ENCODE measurements at regions not wholly inside any gene's neighbourhood (a gene's known extent, or its start where the extent isn't known, plus 50 kb on each side); places are given as distances from the start of the nearest gene placed in this dataset.

- Histone ChIP-seq H3K27me3 (ENCODE audit: control insufficient read depth, insufficient read depth) (no peaks in the 10 kb centered on the region), H3K4me3 (ENCODE audit: low read length) (no peak overlapping the region), H3K27ac (ENCODE audit: low read length) (no peak overlapping the region), H3K4me1 (ENCODE audit: control insufficient read depth, insufficient read depth, low read length) (peaks cover 3% of the 10 kb centered on the region), H3K9me3 (ENCODE audit: control insufficient read depth, low read length) (no peaks in the 10 kb centered on the region)
- no peak for ATAC-seq
- intact Hi-C loops (cut with DNase I), result no loop called here
- DNase-seq, result no peak
- WGBS, result 93% methylated on average over 4 of the region's 4 CpGs
Observed at GRCh38 chr2:19201911-19202462, 156.4 kb downstream of the OSR1 start.

DNA sequence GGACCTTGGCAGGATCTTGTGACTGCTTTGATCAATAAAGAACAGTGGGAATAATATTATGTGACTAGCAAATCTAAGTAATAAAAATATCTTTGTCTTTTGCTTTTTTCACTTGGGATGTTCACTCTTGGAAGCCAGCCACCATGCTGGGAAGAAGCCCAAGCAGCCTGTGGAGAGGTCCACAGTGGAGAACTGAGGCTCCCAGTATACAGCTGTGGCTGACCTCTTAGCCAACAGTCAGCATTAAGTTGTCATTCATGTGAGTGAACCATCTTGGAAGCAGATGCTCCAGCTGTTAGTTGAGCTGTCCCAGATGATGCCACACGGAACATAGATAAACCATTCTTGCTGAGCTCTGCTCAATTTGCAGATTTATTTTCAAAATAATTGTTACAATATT is 160.0 kb downstream of the OSR1 start:
- WGBS, result 50% methylated on average over 1 of the region's 1 CpG
- ATAC-seq (no peak), DNase-seq (peak in 1 of 3 donors; percentile 39)
- Histone ChIP-seq H3K4me1 (ENCODE audit: control insufficient read depth, insufficient read depth, low read length) (no peaks in the 10 kb centered on the region), H3K9me3 (ENCODE audit: control insufficient read depth, low read length) (no peaks in the 10 kb centered on the region), H3K4me3 (ENCODE audit: low read length) (no peak overlapping the region), H3K27ac (ENCODE audit: low read length) (no peak overlapping the region), H3K27me3 (ENCODE audit: control insufficient read depth, insufficient read depth) (no peaks in the 10 kb centered on the region)
- intact Hi-C loops (cut with DNase I), result no loop called here

GRCh38 chr2:19195661-19196060 is 162.8 kb downstream of the OSR1 start:
- Histone ChIP-seq H3K4me3 (ENCODE audit: low read length) (no peak overlapping the region), H3K27me3 (ENCODE audit: control insufficient read depth, insufficient read depth) (no peaks in the 10 kb centered on the region), H3K9me3 (ENCODE audit: control insufficient read depth, low read length) (no peaks in the 10 kb centered on the region), H3K4me1 (ENCODE audit: control insufficient read depth, insufficient read depth, low read length) (no peaks in the 10 kb centered on the region), H3K27ac (ENCODE audit: low read length) (no peak overlapping the region)
- ATAC-seq, result no peak
- no peak for DNase-seq
- intact Hi-C loops (cut with DNase I), result no loop called here
- WGBS, result 61% methylated on average over 1 of the region's 1 CpG

DNA sequence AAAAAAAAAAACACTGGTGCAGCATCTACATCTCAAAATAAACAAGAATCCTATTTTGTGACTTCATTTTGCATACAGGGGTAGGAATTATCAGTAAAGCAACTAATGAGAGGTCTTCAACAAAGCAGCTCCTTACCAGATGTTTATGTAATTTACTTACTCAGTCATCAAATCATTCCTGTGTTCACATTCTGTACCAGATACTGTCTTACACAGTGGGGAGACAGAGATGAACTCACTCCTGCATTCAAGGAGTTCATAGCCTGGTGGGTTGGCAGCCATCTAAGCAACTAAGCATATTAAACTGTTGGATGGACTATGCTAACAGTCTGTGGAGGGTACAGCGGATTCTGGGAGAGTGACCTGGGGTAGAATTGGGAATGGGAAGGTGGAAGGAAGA is 169.0 kb downstream of the OSR1 start:
- WGBS, result 96% methylated on average over 1 of the region's 1 CpG
- Histone ChIP-seq H3K27ac (ENCODE audit: low read length) (no peak overlapping the region), H3K4me1 (ENCODE audit: control insufficient read depth, insufficient read depth, low read length) (no peaks in the 10 kb centered on the region), H3K9me3 (ENCODE audit: control insufficient read depth, low read length) (no peaks in the 10 kb centered on the region), H3K27me3 (ENCODE audit: control insufficient read depth, insufficient read depth) (no peaks in the 10 kb centered on the region), H3K4me3 (ENCODE audit: low read length) (no peak overlapping the region)
- intact Hi-C loops (cut with DNase I), result no loop called here
- no peak for DNase-seq
- ATAC-seq, result no peak

DNA sequence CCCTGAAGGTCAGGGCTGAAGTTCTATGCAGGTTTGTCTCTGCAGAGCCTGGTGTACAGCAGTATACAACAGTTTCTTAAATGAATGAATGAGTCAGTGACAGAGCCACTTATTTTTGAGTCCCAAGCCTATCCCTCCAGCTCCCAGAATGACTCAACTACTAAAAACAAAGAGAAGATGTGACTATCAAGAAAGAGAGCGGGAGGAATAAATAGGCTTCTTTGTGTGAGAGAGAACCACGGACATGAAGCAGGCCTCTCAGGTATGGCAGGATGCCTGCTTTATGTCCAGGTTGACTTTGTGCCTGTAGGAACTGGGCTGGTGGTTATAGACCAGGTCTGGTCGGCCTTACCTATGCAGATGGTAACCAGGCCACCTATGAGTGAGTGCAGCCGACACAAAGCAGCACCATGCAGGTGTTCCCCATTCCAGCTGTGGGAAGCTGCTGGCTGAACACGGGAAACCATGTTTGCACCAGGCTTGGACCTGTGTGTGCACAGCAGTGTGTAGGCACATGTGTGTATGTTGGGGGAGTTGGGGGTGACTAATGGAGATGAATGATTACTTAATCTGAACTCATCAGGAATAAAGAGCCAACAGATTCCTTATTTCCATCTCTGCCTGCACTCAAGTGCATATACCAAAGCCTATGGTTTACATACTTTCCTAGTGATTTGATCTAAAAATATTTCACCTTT is 171.0 kb downstream of the OSR1 start:
- H3K27ac ChIP-seq (ENCODE audit: low read length), result no peak overlapping the region
- H3K9me3 ChIP-seq (ENCODE audit: control insufficient read depth, low read length), result no peaks in the 10 kb centered on the region
- WGBS, result 86% methylated on average over 5 of the region's 5 CpGs
- no peaks in the 10 kb centered on the region for H3K4me1 ChIP-seq (ENCODE audit: control insufficient read depth, insufficient read depth, low read length)
- no peak overlapping the region for H3K4me3 ChIP-seq (ENCODE audit: low read length)
- ATAC-seq, result no peak
- H3K27me3 ChIP-seq (ENCODE audit: control insufficient read depth, insufficient read depth), result no peaks in the 10 kb centered on the region
- intact Hi-C loops (cut with DNase I), result no loop called here
- no peak for DNase-seq

DNA sequence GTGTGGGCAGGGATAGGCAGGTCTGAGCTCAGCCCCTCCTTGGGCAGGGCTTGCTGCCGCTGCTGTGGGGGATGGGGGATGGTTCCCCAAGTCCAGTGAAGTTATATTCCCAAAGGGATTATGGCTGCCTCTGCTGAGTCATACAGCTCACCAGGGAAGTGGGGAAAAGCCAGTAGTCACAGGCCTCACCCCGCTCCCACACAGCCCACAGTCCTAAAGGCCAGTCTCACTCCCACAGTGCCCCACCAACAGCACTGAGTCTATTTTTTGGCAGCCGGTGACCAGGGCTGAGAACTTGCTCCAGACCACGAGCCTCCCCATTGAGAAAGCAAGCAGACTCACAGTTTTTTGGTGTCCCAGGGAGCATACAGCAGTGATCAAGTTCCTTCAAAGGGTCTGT is 173.3 kb downstream of the OSR1 start:
- no peaks in the 10 kb centered on the region for H3K27me3 ChIP-seq (ENCODE audit: control insufficient read depth, insufficient read depth)
- no peak overlapping the region for H3K4me3 ChIP-seq (ENCODE audit: low read length)
- intact Hi-C loops (cut with DNase I), result loop anchor here in 1 of 4 donors (1.0 kb wide), 1 partner anchor 42 kb away; no protein-coding TSS in a partner anchor
- no peak for DNase-seq
- WGBS, result 95% methylated on average over 4 of the region's 4 CpGs
- no peaks in the 10 kb centered on the region for H3K4me1 ChIP-seq (ENCODE audit: control insufficient read depth, insufficient read depth, low read length)
- H3K27ac ChIP-seq (ENCODE audit: low read length), result no peak overlapping the region
- H3K9me3 ChIP-seq (ENCODE audit: control insufficient read depth, low read length), result no peaks in the 10 kb centered on the region
- ATAC-seq, result no peak

- Histone ChIP-seq H3K27me3 (ENCODE audit: control insufficient read depth, insufficient read depth) (no peaks in the 10 kb centered on the region), H3K27ac (ENCODE audit: low read length) (peak overlapping the region; percentile 19), H3K9me3 (ENCODE audit: control insufficient read depth, low read length) (no peaks in the 10 kb centered on the region), H3K4me3 (ENCODE audit: low read length) (no peak overlapping the region), H3K4me1 (ENCODE audit: control insufficient read depth, insufficient read depth, low read length) (peaks cover 4% of the 10 kb centered on the region)
- WGBS, result 27% methylated on average over 2 of the region's 2 CpGs
- intact Hi-C loops (cut with DNase I), result no loop called here
- peak in 1 of 3 donors; percentile 31 for DNase-seq
- peak; percentile 94 to 96 for ATAC-seq
Observed at GRCh38 chr2:19178175-19178574, 180.2 kb downstream of the OSR1 start.

DNA sequence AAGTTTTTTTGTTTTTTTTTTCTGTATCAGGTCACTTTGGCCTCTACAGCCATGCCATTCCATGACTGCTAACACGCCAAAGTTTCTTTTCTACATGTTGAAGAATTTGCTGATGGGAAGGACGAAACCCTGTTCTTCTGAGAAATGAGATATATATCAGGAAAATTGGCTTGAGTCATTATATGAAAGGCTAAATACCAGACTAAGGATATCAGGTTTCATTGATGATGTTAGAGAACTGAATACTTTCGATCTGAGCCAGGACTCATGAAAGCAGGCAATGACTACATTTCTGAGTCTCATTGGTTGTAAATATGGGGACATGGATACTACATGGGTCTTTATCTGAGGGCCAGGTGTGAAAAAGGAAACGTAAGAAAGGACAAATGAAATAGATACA is 181.4 kb downstream of the OSR1 start:
- DNase-seq (no peak), ATAC-seq (no peak)
- no peak overlapping the region for H3K4me3 ChIP-seq (ENCODE audit: low read length)
- intact Hi-C loops (cut with DNase I), result no loop called here
- H3K4me1 ChIP-seq (ENCODE audit: control insufficient read depth, insufficient read depth, low read length), result peaks cover 4% of the 10 kb centered on the region
- H3K9me3 ChIP-seq (ENCODE audit: control insufficient read depth, low read length), result no peaks in the 10 kb centered on the region
- no peak overlapping the region for H3K27ac ChIP-seq (ENCODE audit: low read length)
- WGBS, result 85% methylated on average over 4 of the region's 4 CpGs
- no peaks in the 10 kb centered on the region for H3K27me3 ChIP-seq (ENCODE audit: control insufficient read depth, insufficient read depth)

- Histone ChIP-seq H3K27ac (ENCODE audit: low read length) (no peak overlapping the region), H3K9me3 (ENCODE audit: control insufficient read depth, low read length) (no peaks in the 10 kb centered on the region), H3K4me1 (ENCODE audit: control insufficient read depth, insufficient read depth, low read length) (peaks cover 4% of the 10 kb centered on the region), H3K4me3 (ENCODE audit: low read length) (no peak overlapping the region), H3K27me3 (ENCODE audit: control insufficient read depth, insufficient read depth) (no peaks in the 10 kb centered on the region)
- WGBS, result 77% methylated on average over 3 of the region's 3 CpGs
- no peak for ATAC-seq
- DNase-seq, result no peak
- intact Hi-C loops (cut with DNase I), result no loop called here
Observed at GRCh38 chr2:19176172-19176852, 182.1 kb downstream of the OSR1 start.

DNA sequence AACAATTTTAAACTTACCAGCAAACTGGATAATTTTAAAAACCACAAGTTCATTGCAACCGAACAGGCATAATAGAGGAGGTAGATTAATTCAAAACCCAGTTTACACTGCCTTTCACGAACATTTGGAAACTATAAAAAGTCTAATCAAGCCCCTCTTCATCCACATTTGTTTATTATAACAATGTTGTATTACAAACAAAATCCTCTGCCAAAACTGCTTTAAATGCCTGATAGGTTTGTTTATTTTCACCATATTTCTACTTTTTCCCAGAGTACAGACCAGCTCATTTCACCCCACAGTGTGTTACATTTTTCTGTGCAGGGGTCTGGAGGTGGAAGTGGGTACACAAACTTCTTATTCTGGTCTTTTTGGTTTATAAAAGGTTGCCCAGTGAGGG is 184.2 kb downstream of the OSR1 start:
- DNase-seq (no peak), ATAC-seq (no peak)
- Histone ChIP-seq H3K27me3 (ENCODE audit: control insufficient read depth, insufficient read depth) (no peaks in the 10 kb centered on the region), H3K4me3 (ENCODE audit: low read length) (no peak overlapping the region), H3K4me1 (ENCODE audit: control insufficient read depth, insufficient read depth, low read length) (peaks cover 4% of the 10 kb centered on the region), H3K9me3 (ENCODE audit: control insufficient read depth, low read length) (no peaks in the 10 kb centered on the region), H3K27ac (ENCODE audit: low read length) (no peak overlapping the region)
- WGBS, result 80% methylated on average over 2 of the region's 2 CpGs
- intact Hi-C loops (cut with DNase I), result no loop called here

DNA sequence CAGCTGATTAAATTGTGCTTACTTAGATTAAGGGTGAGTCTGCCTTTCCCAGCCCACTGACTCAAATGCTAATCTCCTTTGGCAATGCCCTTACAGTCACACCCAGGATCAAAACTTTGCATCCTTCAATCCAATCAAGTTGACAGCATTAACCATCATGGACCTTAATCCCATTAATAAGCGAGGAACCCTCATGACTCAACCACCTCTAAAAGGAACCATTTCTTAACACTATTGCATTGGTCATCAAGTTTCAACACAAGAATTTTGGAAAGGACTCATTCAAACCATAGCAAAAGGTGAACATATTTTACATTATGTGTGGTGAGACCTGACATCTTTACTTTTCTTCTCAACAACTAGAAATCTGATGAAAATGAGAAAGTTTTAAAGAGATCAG is 187.0 kb downstream of the OSR1 start:
- Histone ChIP-seq H3K4me1 (ENCODE audit: control insufficient read depth, insufficient read depth, low read length) (no peaks in the 10 kb centered on the region), H3K27ac (ENCODE audit: low read length) (no peak overlapping the region), H3K9me3 (ENCODE audit: control insufficient read depth, low read length) (no peaks in the 10 kb centered on the region), H3K27me3 (ENCODE audit: control insufficient read depth, insufficient read depth) (no peaks in the 10 kb centered on the region), H3K4me3 (ENCODE audit: low read length) (no peak overlapping the region)
- 92% methylated on average over 1 of the region's 1 CpG for WGBS
- ATAC-seq (no peak), DNase-seq (no peak)
- intact Hi-C loops (cut with DNase I), result no loop called here

Measured in right cardiac atrium (tissue), 5 donors.